K562 (cell line): ENCODE measurements at regions not wholly inside any gene's neighbourhood (a gene's known extent, or its start where the extent isn't known, plus 50 kb on each side); places are given as distances from the start of the nearest gene placed in this dataset.

Source experiments
- ATAC-seq: fragments of 200-7000 bp; cut with Tn5 transposase; 3 replicates; pipeline ENCODE4 v1.9.1; 2020; ENCODE audit warnings: moderate library complexity
- BruUV-seq: library from RNA; stranded (reverse); fragments of 400-500 nt; replicated peaks from 2 replicates; lab custom pipeline; 2021; lab: Mats Ljungman, UMichigan
- CTCF ChIA-PET: fragments of 300-600 bp; formaldehyde crosslinking; extraction: SDS; loops from one replicate; lab custom pipeline; 2021; ENCODE audit warnings: low intra/inter-chr PET ratio; lab: Yijun Ruan, JAX
- POLR2A ChIA-PET: fragments of 300-600, 350-650 bp; sonication (Branson Sonifier 250); formaldehyde crosslinking; extraction: SDS; loops from one replicate; lab custom pipeline; 2021; ENCODE audit warnings: antibody characterized with exemption, inconsistent platforms; lab: Yijun Ruan, JAX
- DNase-seq, 4 experiments: peaks; one replicate each; pipeline versions ENCODE4 v3.0.0 to v3.0.0-alpha.2; 2011 to 2018; ENCODE audit warnings: low spot score in 3 of 4, mixed read lengths in 3 of 4; ENCODE audit errors: extremely low read depth in 1 of 4
- FAIRE-seq: peaks from 2 replicates; lab custom pipeline; 2011; peaks lifted over from hg19 to GRCh38; lab: Jason Lieb, UNC
- H2AFZ ChIP-seq: 2 replicates; pipeline ENCODE4 v1.6.0; 2011; ENCODE audit warnings: low read depth, low read length, control low read depth, inconsistent platforms
- H3K27ac ChIP-seq: fragments of 200-600 bp; 3 replicates; pipeline ENCODE4 v1.8.0; 2011; ENCODE audit warnings: low read depth, mild to moderate bottlenecking, control low read depth, inconsistent platforms, low read length, moderate library complexity, mixed read lengths; ENCODE audit errors: extremely low read depth
- H3K27me3 ChIP-seq, 2 experiments: fragments of 300-600 bp in 1 of 2; 2 replicates in 1 of 2; 3 replicates in 1 of 2; pipeline versions ENCODE4 v1.6.0 to v1.8.0; 2011; ENCODE audit warnings: inconsistent platforms in 2 of 2, low read length in 2 of 2, mild to moderate bottlenecking in 1 of 2, mixed read lengths in 1 of 2, moderate library complexity in 1 of 2; ENCODE audit not compliant: control insufficient read depth in 2 of 2, insufficient read depth in 2 of 2
- H3K36me3 ChIP-seq: fragments of 300-600 bp; 3 replicates; pipeline ENCODE4 v1.8.0; 2011; ENCODE audit warnings: mild to moderate bottlenecking, low read length, inconsistent platforms; ENCODE audit not compliant: control insufficient read depth, insufficient read depth
- H3K4me1 ChIP-seq, 2 experiments: fragments of 200-600 bp in 1 of 2; replicated peaks in 1 of 2; 2 replicates in 1 of 2; 3 replicates in 1 of 2; pipeline versions ENCODE4 v1.5.1 to v1.8.0; 2011; ENCODE audit warnings: inconsistent platforms in 2 of 2, low read length in 2 of 2, mild to moderate bottlenecking in 1 of 2, mixed read lengths in 1 of 2, moderate library complexity in 1 of 2; ENCODE audit not compliant: control insufficient read depth in 2 of 2, insufficient read depth in 2 of 2
- H3K4me2 ChIP-seq: 2 replicates; pipeline ENCODE4 v1.6.1; 2011; ENCODE audit warnings: low read length, control low read depth, inconsistent platforms, mixed read lengths; ENCODE audit not compliant: insufficient read depth
- H3K4me3 ChIP-seq: fragments of 200-600 bp; sonication (generic), shearing (Covaris generic); 2 replicates; pipeline ENCODE4 v1.5.1; 2016; ENCODE audit warnings: control low read depth, inconsistent platforms
- H3K79me2 ChIP-seq: fragments of 200-600 bp; 3 replicates; pipeline ENCODE4 v1.8.0; 2011; ENCODE audit warnings: low read length, inconsistent platforms; ENCODE audit not compliant: control insufficient read depth, insufficient read depth
- H3K9ac ChIP-seq, 2 experiments: 2 replicates each; pipeline versions ENCODE4 v1.6.0 to v1.6.1; 2011; ENCODE audit warnings: low read depth in 2 of 2, low read length in 2 of 2, control low read depth in 1 of 2, inconsistent platforms in 1 of 2, mild to moderate bottlenecking in 1 of 2, mixed read lengths in 1 of 2; ENCODE audit not compliant: insufficient read depth in 1 of 2
- H3K9me1 ChIP-seq: one replicate; pipeline ENCODE4 v1.6.0; 2011; ENCODE audit warnings: inconsistent platforms, mild to moderate bottlenecking, low read length, moderate library complexity; ENCODE audit not compliant: control insufficient read depth, insufficient read depth
- H3K9me3 ChIP-seq: replicated peaks from 2 replicates; pipeline ENCODE4 v1.5.1; 2011; ENCODE audit warnings: low read depth, low read length, inconsistent platforms; ENCODE audit not compliant: control insufficient read depth, insufficient read depth
- H4K20me1 ChIP-seq: replicated peaks from 2 replicates; pipeline ENCODE4 v1.6.1; 2011; ENCODE audit warnings: low read length, inconsistent platforms, mixed read lengths; ENCODE audit not compliant: control insufficient read depth, insufficient read depth
- CBX8 ChIP-seq: fragments of 200-600 bp; sonication (generic); IDR thresholded peaks from 2 replicates; pipeline ENCODE4 v1.6.1; 2012; ENCODE audit warnings: borderline replicate concordance, mixed run types, low read depth, mild to moderate bottlenecking, moderate library complexity, mixed read lengths, low read length, control low read depth, inconsistent platforms; ENCODE audit not compliant: poor library complexity, severe bottlenecking; ENCODE audit errors: extremely low read depth
- CEBPB ChIP-seq: fragments of 450-650 bp; IDR thresholded peaks from 2 replicates; pipeline ENCODE4 v1.6.1; 2016; ENCODE audit warnings: missing genetic modification characterization, missing compliant biosample characterization
- CLOCK ChIP-seq: fragments of 250-450 bp; sonication (Bioruptor Pico); IDR thresholded peaks from 2 replicates; pipeline ENCODE4 v1.4.0; 2020; ENCODE audit warnings: mild to moderate bottlenecking, moderate library complexity, borderline replicate concordance
- ELF2 ChIP-seq: fragments of 250-450 bp; sonication (Bioruptor Pico); IDR thresholded peaks from 2 replicates; pipeline ENCODE4 v1.5.0; 2021; ENCODE audit warnings: mild to moderate bottlenecking
- FIP1L1 ChIP-seq: fragments of 200-400 bp; formaldehyde crosslinking; IDR thresholded peaks from 2 replicates; pipeline ENCODE4 v1.6.1; 2018; ENCODE audit warnings: mild to moderate bottlenecking, low read depth, low read length; ENCODE audit not compliant: poor library complexity, severe bottlenecking
- HDAC8 ChIP-seq: fragments of 450-650 bp; IDR thresholded peaks from 2 replicates; pipeline ENCODE4 v1.6.1; 2016; ENCODE audit warnings: mild to moderate bottlenecking, missing genetic modification characterization, moderate library complexity, missing compliant biosample characterization
- HMBOX1 ChIP-seq: sonication (generic); IDR thresholded peaks from 2 replicates; pipeline ENCODE4 v1.6.1; 2016
- IFI16 ChIP-seq: fragments of 250-450 bp; sonication (Bioruptor Pico); IDR thresholded peaks from 2 replicates; pipeline ENCODE4 v2.1.2; 2022; ENCODE audit warnings: mild to moderate bottlenecking, inconsistent platforms
- ILK ChIP-seq: fragments of 450-650 bp; IDR thresholded peaks from 2 replicates; pipeline ENCODE4 v1.6.1; 2016; ENCODE audit warnings: missing genetic modification characterization, low read depth, mild to moderate bottlenecking, missing compliant biosample characterization, moderate library complexity, borderline replicate concordance
- SREBF1 ChIP-seq: fragments of 150-350 bp; IDR thresholded peaks from 2 replicates; pipeline ENCODE4 v1.6.1; 2014; ENCODE audit warnings: antibody characterized with exemption, low read depth, low read length, borderline replicate concordance
- TSHZ1 ChIP-seq: fragments of 250-450 bp; sonication (Bioruptor Pico); IDR thresholded peaks from 2 replicates; pipeline ENCODE4 v1.4.0; 2020; ENCODE audit warnings: mild to moderate bottlenecking, moderate library complexity
- XRCC5 ChIP-seq: fragments of 200-400 bp; formaldehyde crosslinking; IDR thresholded peaks from 2 replicates; pipeline ENCODE4 v1.6.1; 2017; ENCODE audit warnings: low read depth, mild to moderate bottlenecking, low read length
- ZNF280B ChIP-seq: fragments of 250-450 bp; sonication (Bioruptor Pico); IDR thresholded peaks from 2 replicates; pipeline ENCODE4 v1.5.1; 2021; ENCODE audit warnings: mild to moderate bottlenecking
- ZNF79 ChIP-seq: fragments of 250-450 bp; sonication (Bioruptor Pico); IDR thresholded peaks from 2 replicates; pipeline ENCODE4 v1.4.0; 2020; ENCODE audit warnings: low read depth, mild to moderate bottlenecking, moderate library complexity
- WGBS: fragments of 100-300 bp; shearing (Covaris generic); methylation state at CpG from one replicate; pipeline ENCODE4 v1.1.6; 2016; ENCODE audit warnings: low coverage, mixed read lengths; ENCODE audit not compliant: insufficient coverage; ENCODE audit errors: missing lambda C conversion rate; 5-methylcytosine and 5-hydroxymethylcytosine counted together
- in situ Hi-C: fragments of 300-500 bp; cut with MboI; formaldehyde crosslinking; loops from 4 replicates; pipeline ENCODE4 v1.15.0; 2018; ENCODE audit warnings: inconsistent platforms, mixed read lengths
- intact Hi-C: fragments of 100-400 bp; cut with micrococcal nuclease; formaldehyde crosslinking; loops from 2 replicates; pipeline ENCODE4 v1.14.2; 2022

- no peaks in the 10 kb centered on the region; the same call in 1 of the 2 replicates for H4K20me1 ChIP-seq
- H2AFZ ChIP-seq = no peak overlapping the region
- FAIRE-seq = no peak
- no peaks in the 10 kb centered on the region for H3K9me1 ChIP-seq
- H3K27me3 ChIP-seq = no peaks in the 10 kb centered on the region
- in situ Hi-C loops (no loop called here), intact Hi-C loops (no loop called here)
- no peaks in the 10 kb centered on the region for H3K4me1 ChIP-seq
- ChIA-PET POLR2A (no interaction called here), CTCF (no interaction called here)
- no peak overlapping the region for H3K4me3 ChIP-seq
- no peaks in the 10 kb centered on the region for H3K9me3 ChIP-seq
- no peak overlapping the region for H3K27ac ChIP-seq
- H3K79me2 ChIP-seq = no peaks in the 10 kb centered on the region
- no peak overlapping the region for H3K4me2 ChIP-seq
- BruUV-seq = no TSS peak
- no peak overlapping the region for H3K9ac ChIP-seq
- H3K36me3 ChIP-seq = no peaks in the 10 kb centered on the region
- DNase-seq = no peak
- no peak for ATAC-seq
- WGBS = 0% methylated on average over 4 of the region's 4 CpGs
- TF ChIP-seq HDAC8 (tag) (no peak), HMBOX1 (no peak), CLOCK (CRISPR knock-in tag) (no peak), ELF2 (CRISPR knock-in tag) (no peak), CEBPB (tag) (no peak), ZNF79 (no peak), TSHZ1 (CRISPR knock-in tag) (no peak), IFI16 (no peak), SREBF1 (no peak), XRCC5 (no peak), ZNF280B (CRISPR knock-in tag) (no peak), CBX8 (no peak), ILK (tag) (no peak), FIP1L1 (no peak)
Measured at GRCh38 chr16:49057936-49058335, 223.7 kb downstream of the CBLN1 start.
